ENCODE measurements at regions not wholly inside any gene's neighbourhood (a gene's known extent, or its start where the extent isn't known, plus 50 kb on each side); places are given as distances from the start of the nearest gene placed in this dataset.

DNA sequence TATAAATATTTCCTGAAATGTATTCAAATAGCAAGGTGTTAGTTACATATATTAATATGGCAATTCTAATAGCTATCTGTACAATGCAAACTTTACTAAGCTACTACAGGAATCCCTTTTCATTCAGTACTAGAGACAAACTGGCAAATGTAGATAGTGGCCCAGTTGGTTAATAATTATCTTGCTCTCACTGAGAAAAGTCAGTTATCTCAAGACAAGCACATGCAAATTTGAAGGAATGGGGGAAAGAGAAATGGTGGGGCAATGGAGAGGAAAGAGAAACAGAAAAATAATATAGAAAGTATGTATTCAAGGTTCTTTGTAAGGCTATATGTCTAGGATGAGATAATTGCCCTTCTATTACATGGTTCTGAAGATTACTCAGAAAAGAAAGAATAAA, 280.0 kb downstream of the FIGN start:
- CTCF ChIA-PET, result no interaction called here
- POLR2A ChIA-PET, result no interaction called here
- TF ChIP-seq, protein P1, sequence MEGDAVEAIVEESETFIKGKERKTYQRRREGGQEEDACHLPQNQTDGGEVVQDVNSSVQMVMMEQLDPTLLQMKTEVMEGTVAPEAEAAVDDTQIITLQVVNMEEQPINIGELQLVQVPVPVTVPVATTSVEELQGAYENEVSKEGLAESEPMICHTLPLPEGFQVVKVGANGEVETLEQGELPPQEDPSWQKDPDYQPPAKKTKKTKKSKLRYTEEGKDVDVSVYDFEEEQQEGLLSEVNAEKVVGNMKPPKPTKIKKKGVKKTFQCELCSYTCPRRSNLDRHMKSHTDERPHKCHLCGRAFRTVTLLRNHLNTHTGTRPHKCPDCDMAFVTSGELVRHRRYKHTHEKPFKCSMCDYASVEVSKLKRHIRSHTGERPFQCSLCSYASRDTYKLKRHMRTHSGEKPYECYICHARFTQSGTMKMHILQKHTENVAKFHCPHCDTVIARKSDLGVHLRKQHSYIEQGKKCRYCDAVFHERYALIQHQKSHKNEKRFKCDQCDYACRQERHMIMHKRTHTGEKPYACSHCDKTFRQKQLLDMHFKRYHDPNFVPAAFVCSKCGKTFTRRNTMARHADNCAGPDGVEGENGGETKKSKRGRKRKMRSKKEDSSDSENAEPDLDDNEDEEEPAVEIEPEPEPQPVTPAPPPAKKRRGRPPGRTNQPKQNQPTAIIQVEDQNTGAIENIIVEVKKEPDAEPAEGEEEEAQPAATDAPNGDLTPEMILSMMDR (IDR thresholded peaks at IDR 0.05; ENCODE audit: insufficient read depth, low read length, missing control alignments), result no peak
- no peak overlapping the region for H3K4me3 ChIP-seq (ENCODE audit: low read depth, low read length)
- no peak for DNase-seq (ENCODE audit: low read depth, low spot score)

GRCh38 chr2:163453920-163454319, 281.9 kb downstream of the FIGN start:
- CTCF ChIA-PET, result no interaction called here
- POLR2A ChIA-PET, result no interaction called here
- TF ChIP-seq, protein P1 (IDR thresholded peaks at IDR 0.05; ENCODE audit: insufficient read depth, low read length, missing control alignments), result no peak
- no peak for DNase-seq (ENCODE audit: low read depth, low spot score)
- H3K4me3 ChIP-seq (ENCODE audit: low read depth, low read length), result no peak overlapping the region

DNA sequence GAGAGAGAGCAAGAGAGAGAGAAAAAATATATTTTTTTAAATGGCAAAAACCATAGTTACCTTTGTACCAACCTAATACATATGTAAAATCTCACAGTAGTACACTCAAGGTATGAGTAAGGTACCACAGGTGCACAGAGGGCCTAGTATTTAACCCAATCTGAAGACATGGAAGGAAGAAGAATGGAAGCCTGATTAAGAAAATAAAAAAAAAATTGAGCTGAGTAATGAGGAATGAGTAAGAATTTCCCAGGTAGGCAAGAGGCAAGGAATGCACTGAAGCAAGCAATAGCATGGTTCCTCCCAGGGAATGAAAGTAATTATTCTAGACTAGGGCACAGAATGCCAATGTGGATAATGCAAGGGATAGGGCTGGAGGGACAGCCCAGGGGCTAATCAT, 294.2 kb downstream of the FIGN start:
- no peak for DNase-seq (ENCODE audit: low read depth, low spot score)
- ChIA-PET POLR2A (no interaction called here), CTCF (no interaction called here)
- H3K4me3 ChIP-seq (ENCODE audit: low read depth, low read length), result no peak overlapping the region
- TF ChIP-seq, protein P1 (IDR thresholded peaks at IDR 0.05; ENCODE audit: insufficient read depth, low read length, missing control alignments), result no peak

DNA sequence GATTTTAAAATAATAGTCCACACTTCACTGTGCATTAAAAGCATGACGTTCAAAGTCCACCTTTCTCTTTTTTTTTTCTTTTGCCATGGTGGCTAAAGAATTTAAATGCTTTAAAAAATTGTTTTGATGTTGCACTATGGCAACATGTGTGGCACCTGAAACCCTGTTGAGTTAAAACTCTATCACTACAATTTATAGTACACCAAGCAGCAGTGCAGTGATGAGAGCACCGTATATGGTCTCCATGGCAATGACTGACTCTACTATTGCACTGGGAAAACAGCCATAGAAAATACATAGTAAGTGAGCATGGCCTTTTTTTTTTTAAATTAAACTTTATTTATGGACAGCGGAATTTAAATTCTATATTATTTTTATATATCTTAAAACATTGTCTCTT, 298.8 kb downstream of the FIGN start:
- DNase-seq (ENCODE audit: low read depth, low spot score), result no peak
- H3K4me3 ChIP-seq (ENCODE audit: low read depth, low read length), result no peak overlapping the region
- POLR2A ChIA-PET, result no interaction called here
- TF ChIP-seq, protein P1 (IDR thresholded peaks at IDR 0.05; ENCODE audit: insufficient read depth, low read length, missing control alignments), result no peak
- CTCF ChIA-PET, result no interaction called here

DNA sequence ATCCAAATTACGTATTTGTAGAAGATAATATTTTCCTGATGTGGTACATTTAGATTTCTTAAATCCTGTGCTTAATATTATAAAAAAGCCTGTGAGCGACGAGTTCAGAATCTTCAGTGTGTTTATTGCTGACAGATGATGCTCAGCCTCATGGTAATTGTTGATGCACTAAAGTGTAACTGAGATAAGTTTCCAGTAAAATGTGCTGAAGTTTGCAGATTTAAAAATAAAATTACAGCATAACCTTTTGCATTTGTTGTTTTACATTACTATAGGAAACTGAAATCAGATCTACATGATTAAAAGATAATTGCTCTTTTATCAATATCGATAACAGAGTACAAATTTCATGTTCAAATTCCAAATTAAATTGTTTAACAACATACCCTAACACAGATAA, 307.6 kb downstream of the FIGN start:
- POLR2A ChIA-PET, result no interaction called here

DNA sequence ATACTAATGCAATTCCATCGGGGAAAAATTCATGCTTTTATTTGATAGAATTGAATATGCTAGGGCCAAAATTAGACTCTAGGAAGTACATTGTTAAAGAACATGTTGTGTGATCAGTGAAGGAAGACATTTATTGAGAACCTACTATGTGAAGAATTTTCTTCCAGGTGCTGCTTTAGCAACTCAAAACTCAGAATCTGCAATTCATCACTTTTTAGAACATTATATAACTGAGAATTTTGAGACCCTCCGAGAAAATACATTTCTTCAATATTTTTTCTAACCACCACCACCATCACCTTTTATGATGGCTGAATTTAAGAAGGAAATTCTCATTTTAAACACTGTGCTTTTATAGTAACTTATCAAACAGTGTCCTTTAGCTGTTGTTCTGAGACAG, 315.2 kb downstream of the FIGN start:
- CTCF ChIA-PET, result no interaction called here
- POLR2A ChIA-PET, result no interaction called here
- TF ChIP-seq, protein P1 (IDR thresholded peaks at IDR 0.05; ENCODE audit: insufficient read depth, low read length, missing control alignments), result no peak
- DNase-seq (ENCODE audit: low read depth, low spot score), result no peak
- no peak overlapping the region for H3K4me3 ChIP-seq (ENCODE audit: low read depth, low read length)

More for the DNA sequence above, 307.6 kb downstream of the FIGN start:
- DNase-seq (ENCODE audit: low read depth, low spot score), result no peak
- CTCF ChIA-PET, result no interaction called here
- H3K4me3 ChIP-seq (ENCODE audit: low read depth, low read length), result no peak overlapping the region
- TF ChIP-seq, protein P1 (IDR thresholded peaks at IDR 0.05; ENCODE audit: insufficient read depth, low read length, missing control alignments), result no peak
